ENCODE measurements at regions not wholly inside any gene's neighbourhood (a gene's known extent, or its start where the extent isn't known, plus 50 kb on each side); places are given as distances from the start of the nearest gene placed in this dataset.

GRCh38 chr2:147374423-147374811 lies 470.4 kb upstream of the ACVR2A start:
- Histone ChIP-seq H3K36me3 (ENCODE audit: control insufficient read depth, insufficient read depth, low read length) (no peaks in the 10 kb centered on the region), H3K9me3 (ENCODE audit: control insufficient read depth, insufficient read depth, low read depth, low read length) (no peaks in the 10 kb centered on the region), H3K4me1 (ENCODE audit: control insufficient read depth, insufficient read depth, low read length) (no peaks in the 10 kb centered on the region), H3K27me3 (ENCODE audit: control insufficient read depth, insufficient read depth, low read length) (no peaks in the 10 kb centered on the region), H3K9ac (ENCODE audit: low read length) (no peak overlapping the region), H3K4me3 (ENCODE audit: low read depth, low read length) (no peak overlapping the region), H3K27ac (ENCODE audit: low read depth, low read length) (no peak overlapping the region)

GRCh38 chr2:147373800-147374422 lies 470.9 kb upstream of the ACVR2A start:
- Histone ChIP-seq H3K9me3 (ENCODE audit: control insufficient read depth, insufficient read depth, low read depth, low read length) (no peaks in the 10 kb centered on the region), H3K27me3 (ENCODE audit: control insufficient read depth, insufficient read depth, low read length) (no peaks in the 10 kb centered on the region), H3K4me3 (ENCODE audit: low read depth, low read length) (no peak overlapping the region), H3K36me3 (ENCODE audit: control insufficient read depth, insufficient read depth, low read length) (no peaks in the 10 kb centered on the region), H3K4me1 (ENCODE audit: control insufficient read depth, insufficient read depth, low read length) (no peaks in the 10 kb centered on the region), H3K9ac (ENCODE audit: low read length) (no peak overlapping the region), H3K27ac (ENCODE audit: low read depth, low read length) (no peak overlapping the region)

GRCh38 chr2:147368306-147368705 lies 476.5 kb upstream of the ACVR2A start:
- Histone ChIP-seq H3K4me3 (ENCODE audit: low read depth, low read length) (no peak overlapping the region), H3K36me3 (ENCODE audit: control insufficient read depth, insufficient read depth, low read length) (no peaks in the 10 kb centered on the region)

GRCh38 chr2:147366279-147366678 lies 478.6 kb upstream of the ACVR2A start:
- Histone ChIP-seq H3K9ac (ENCODE audit: low read length) (no peak overlapping the region), H3K27me3 (ENCODE audit: control insufficient read depth, insufficient read depth, low read length) (no peaks in the 10 kb centered on the region), H3K4me1 (ENCODE audit: control insufficient read depth, insufficient read depth, low read length) (no peaks in the 10 kb centered on the region; the same call in 1 of the 2 replicates), H3K9me3 (ENCODE audit: control insufficient read depth, insufficient read depth, low read depth, low read length) (no peaks in the 10 kb centered on the region), H3K36me3 (ENCODE audit: control insufficient read depth, insufficient read depth, low read length) (no peaks in the 10 kb centered on the region), H3K4me3 (ENCODE audit: low read depth, low read length) (no peak overlapping the region), H3K27ac (ENCODE audit: low read depth, low read length) (no peak overlapping the region)

More at GRCh38 chr2:147368306-147368705, 476.5 kb upstream of the ACVR2A start:
- Histone ChIP-seq H3K9me3 (ENCODE audit: control insufficient read depth, insufficient read depth, low read depth, low read length) (no peaks in the 10 kb centered on the region), H3K4me1 (ENCODE audit: control insufficient read depth, insufficient read depth, low read length) (no peaks in the 10 kb centered on the region; the same call in 1 of the 2 replicates), H3K27ac (ENCODE audit: low read depth, low read length) (no peak overlapping the region), H3K9ac (ENCODE audit: low read length) (no peak overlapping the region), H3K27me3 (ENCODE audit: control insufficient read depth, insufficient read depth, low read length) (no peaks in the 10 kb centered on the region)

GRCh38 chr2:147365622-147366021 lies 479.2 kb upstream of the ACVR2A start:
- H3K9me3 ChIP-seq (ENCODE audit: control insufficient read depth, insufficient read depth, low read depth, low read length), result no peaks in the 10 kb centered on the region
- H3K4me1 ChIP-seq (ENCODE audit: control insufficient read depth, insufficient read depth, low read length), result no peaks in the 10 kb centered on the region; the same call in 1 of the 2 replicates
- H3K27ac ChIP-seq (ENCODE audit: low read depth, low read length), result no peak overlapping the region
- no peak overlapping the region for H3K9ac ChIP-seq (ENCODE audit: low read length)
- no peaks in the 10 kb centered on the region for H3K27me3 ChIP-seq (ENCODE audit: control insufficient read depth, insufficient read depth, low read length)
- H3K36me3 ChIP-seq (ENCODE audit: control insufficient read depth, insufficient read depth, low read length), result no peaks in the 10 kb centered on the region
- no peak overlapping the region for H3K4me3 ChIP-seq (ENCODE audit: low read depth, low read length)

- no peaks in the 10 kb centered on the region; the same call in 1 of the 2 replicates for H3K4me1 ChIP-seq (ENCODE audit: control insufficient read depth, insufficient read depth, low read length)
- no peak overlapping the region for H3K9ac ChIP-seq (ENCODE audit: low read length)
- no peaks in the 10 kb centered on the region for H3K27me3 ChIP-seq (ENCODE audit: control insufficient read depth, insufficient read depth, low read length)
- no peak overlapping the region for H3K4me3 ChIP-seq (ENCODE audit: low read depth, low read length)
- no peaks in the 10 kb centered on the region for H3K9me3 ChIP-seq (ENCODE audit: control insufficient read depth, insufficient read depth, low read depth, low read length)
- H3K27ac ChIP-seq (ENCODE audit: low read depth, low read length), result no peak overlapping the region
- H3K36me3 ChIP-seq (ENCODE audit: control insufficient read depth, insufficient read depth, low read length), result no peaks in the 10 kb centered on the region
These were observed 480.2 kb upstream of the ACVR2A start for GRCh38 chr2:147364597-147364996.

- no peak overlapping the region for H3K27ac ChIP-seq (ENCODE audit: low read depth, low read length)
- no peaks in the 10 kb centered on the region; the same call in 1 of the 2 replicates for H3K4me1 ChIP-seq (ENCODE audit: control insufficient read depth, insufficient read depth, low read length)
- no peak overlapping the region for H3K9ac ChIP-seq (ENCODE audit: low read length)
- H3K4me3 ChIP-seq (ENCODE audit: low read depth, low read length), result no peak overlapping the region
- H3K27me3 ChIP-seq (ENCODE audit: control insufficient read depth, insufficient read depth, low read length), result no peaks in the 10 kb centered on the region
- H3K9me3 ChIP-seq (ENCODE audit: control insufficient read depth, insufficient read depth, low read depth, low read length), result no peaks in the 10 kb centered on the region
- no peaks in the 10 kb centered on the region for H3K36me3 ChIP-seq (ENCODE audit: control insufficient read depth, insufficient read depth, low read length)
These were observed 481.6 kb upstream of the ACVR2A start for GRCh38 chr2:147363181-147363580.

GRCh38 chr2:147358375-147358774 lies 486.5 kb upstream of the ACVR2A start:
- H3K4me3 ChIP-seq (ENCODE audit: low read depth, low read length), result no peak overlapping the region
- H3K27ac ChIP-seq (ENCODE audit: low read depth, low read length), result no peak overlapping the region
- H3K27me3 ChIP-seq (ENCODE audit: control insufficient read depth, insufficient read depth, low read length), result no peaks in the 10 kb centered on the region

GRCh38 chr2:147356157-147356556 lies 488.7 kb upstream of the ACVR2A start:
- Histone ChIP-seq H3K36me3 (ENCODE audit: control insufficient read depth, insufficient read depth, low read length) (no peaks in the 10 kb centered on the region), H3K4me1 (ENCODE audit: control insufficient read depth, insufficient read depth, low read length) (no peaks in the 10 kb centered on the region), H3K27ac (ENCODE audit: low read depth, low read length) (no peak overlapping the region), H3K9me3 (ENCODE audit: control insufficient read depth, insufficient read depth, low read depth, low read length) (no peaks in the 10 kb centered on the region), H3K27me3 (ENCODE audit: control insufficient read depth, insufficient read depth, low read length) (no peaks in the 10 kb centered on the region), H3K9ac (ENCODE audit: low read length) (no peak overlapping the region), H3K4me3 (ENCODE audit: low read depth, low read length) (no peak overlapping the region)

More at GRCh38 chr2:147358375-147358774, 486.5 kb upstream of the ACVR2A start:
- Histone ChIP-seq H3K9ac (ENCODE audit: low read length) (no peak overlapping the region), H3K36me3 (ENCODE audit: control insufficient read depth, insufficient read depth, low read length) (no peaks in the 10 kb centered on the region), H3K4me1 (ENCODE audit: control insufficient read depth, insufficient read depth, low read length) (no peaks in the 10 kb centered on the region), H3K9me3 (ENCODE audit: control insufficient read depth, insufficient read depth, low read depth, low read length) (no peaks in the 10 kb centered on the region)

- no peaks in the 10 kb centered on the region for H3K27me3 ChIP-seq (ENCODE audit: control insufficient read depth, insufficient read depth, low read length)
- H3K4me3 ChIP-seq (ENCODE audit: low read depth, low read length), result no peak overlapping the region
- H3K9ac ChIP-seq (ENCODE audit: low read length), result no peak overlapping the region
- H3K27ac ChIP-seq (ENCODE audit: low read depth, low read length), result no peak overlapping the region
- no peaks in the 10 kb centered on the region for H3K4me1 ChIP-seq (ENCODE audit: control insufficient read depth, insufficient read depth, low read length)
- H3K36me3 ChIP-seq (ENCODE audit: control insufficient read depth, insufficient read depth, low read length), result no peaks in the 10 kb centered on the region
- no peaks in the 10 kb centered on the region for H3K9me3 ChIP-seq (ENCODE audit: control insufficient read depth, insufficient read depth, low read depth, low read length)
These were observed 489.1 kb upstream of the ACVR2A start for GRCh38 chr2:147355706-147356105.

GRCh38 chr2:147353072-147353381 lies 491.8 kb upstream of the ACVR2A start:
- H3K27ac ChIP-seq (ENCODE audit: low read depth, low read length), result no peak overlapping the region
- no peaks in the 10 kb centered on the region for H3K27me3 ChIP-seq (ENCODE audit: control insufficient read depth, insufficient read depth, low read length)
- no peaks in the 10 kb centered on the region for H3K4me1 ChIP-seq (ENCODE audit: control insufficient read depth, insufficient read depth, low read length)
- H3K4me3 ChIP-seq (ENCODE audit: low read depth, low read length), result no peak overlapping the region
- no peak overlapping the region for H3K9ac ChIP-seq (ENCODE audit: low read length)
- no peaks in the 10 kb centered on the region for H3K9me3 ChIP-seq (ENCODE audit: control insufficient read depth, insufficient read depth, low read depth, low read length)
- no peaks in the 10 kb centered on the region for H3K36me3 ChIP-seq (ENCODE audit: control insufficient read depth, insufficient read depth, low read length)

Data from HUES6 (cell line).